SU-DHL-6 (cell line): ENCODE measurements at regions not wholly inside any gene's neighbourhood (a gene's known extent, or its start where the extent isn't known, plus 50 kb on each side); places are given as distances from the start of the nearest gene placed in this dataset.

Experiments
- H2AFZ ChIP-seq: fragments of 200-600 bp; sonication (generic); 2 replicates; pipeline ENCODE4 v1.6.1; 2014; ENCODE audit warnings: low read depth, mild to moderate bottlenecking, moderate library complexity, mixed read lengths, antibody characterized with exemption, low read length; ENCODE audit not compliant: severe bottlenecking
- H3F3A ChIP-seq: fragments of 200-600 bp; shearing (Covaris generic); 2 replicates; pipeline ENCODE4 v1.6.0; 2016; ENCODE audit warnings: antibody characterized with exemption, mild to moderate bottlenecking; ENCODE audit not compliant: insufficient read depth
- H3K27ac ChIP-seq: fragments of 200-600 bp; sonication (generic); 2 replicates; pipeline ENCODE4 v1.5.1; 2016; ENCODE audit warnings: low read depth, mild to moderate bottlenecking, low read length, moderate library complexity, mixed read lengths
- H3K27me3 ChIP-seq: fragments of 200-600 bp; sonication (generic), shearing (Covaris generic); 2 replicates; pipeline ENCODE4 v1.6.0; 2014; ENCODE audit warnings: mild to moderate bottlenecking, low read length
- H3K36me3 ChIP-seq: fragments of 200-600 bp; sonication (generic); 2 replicates; pipeline ENCODE4 v1.6.1; 2014; ENCODE audit warnings: mild to moderate bottlenecking, low read length, mixed read lengths
- H3K4me2 ChIP-seq: fragments of 300-600, 200-600 bp; shearing (Covaris generic), sonication (generic); 2 replicates; pipeline ENCODE4 v1.6.0; 2014; ENCODE audit warnings: low read length, low read depth, mild to moderate bottlenecking; ENCODE audit not compliant: poor library complexity, severe bottlenecking
- H3K4me3 ChIP-seq: fragments of 200-600 bp; sonication (generic); 2 replicates; pipeline ENCODE4 v1.5.1; 2014; ENCODE audit warnings: antibody characterized with exemption, low read length, mild to moderate bottlenecking, mixed read lengths; ENCODE audit not compliant: insufficient read depth, poor library complexity, severe bottlenecking
- H3K79me2 ChIP-seq: fragments of 200-600 bp; sonication (generic); 2 replicates; pipeline ENCODE4 v1.6.1; 2014; ENCODE audit warnings: mild to moderate bottlenecking, low read length, moderate library complexity; ENCODE audit not compliant: insufficient read depth
- H3K9ac ChIP-seq: fragments of 200-600 bp; sonication (generic); 2 replicates; pipeline ENCODE4 v1.7.0; 2014; ENCODE audit warnings: mild to moderate bottlenecking, low read length
- H3K9me2 ChIP-seq: fragments of 200-600 bp; sonication (generic); replicated peaks from 2 replicates; pipeline ENCODE4 v1.6.1; 2014; ENCODE audit warnings: low read length; ENCODE audit not compliant: insufficient read depth
- H3K9me3 ChIP-seq: fragments of 200-600 bp; sonication (generic); 2 replicates; pipeline ENCODE4 v1.6.1; 2014; ENCODE audit warnings: low read length, mixed read lengths; ENCODE audit not compliant: insufficient read depth
- H4K20me1 ChIP-seq: fragments of 200-600 bp; sonication (generic); 2 replicates; pipeline ENCODE4 v1.6.1; 2014; ENCODE audit warnings: low read depth, mild to moderate bottlenecking, antibody characterized with exemption, low read length, moderate library complexity, mixed read lengths
- EZH2phosphoT487 ChIP-seq: fragments of 200-600 bp; sonication (generic), shearing (Covaris generic); conservative IDR thresholded peaks from 2 replicates; pipeline ENCODE4 v1.6.1; 2018; ENCODE audit warnings: mild to moderate bottlenecking, antibody characterized with exemption, low read length, moderate library complexity, mixed read lengths
- TF ChIP-seq, protein P1 (sequence below): fragments of 200-600 bp; sonication (generic); IDR thresholded peaks from one replicate; pipeline ENCODE4 v1.5.1; 2017; ENCODE audit warnings: antibody characterized with exemption, mild to moderate bottlenecking, low read length, moderate library complexity; ENCODE audit not compliant: insufficient read depth, poor library complexity, severe bottlenecking

DNA sequence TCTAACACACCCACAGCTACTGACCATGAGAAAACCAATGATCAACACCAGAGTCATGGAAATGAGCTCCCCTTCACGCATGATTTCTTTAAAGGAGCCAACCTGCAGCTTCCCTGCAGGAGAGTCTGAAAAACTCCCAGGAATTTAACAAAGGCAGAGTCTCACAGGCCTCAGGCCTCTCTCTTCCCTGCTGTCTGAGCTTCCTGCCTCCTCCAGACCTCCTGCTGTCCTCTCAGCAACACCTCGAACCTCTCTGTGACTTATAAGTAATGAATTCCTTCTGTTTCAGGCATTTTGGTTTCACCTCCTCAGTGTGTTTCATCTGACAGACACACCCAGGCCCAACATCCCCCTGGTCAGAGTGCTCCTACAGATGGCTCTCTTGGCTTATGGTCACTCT lies 1044.4 kb downstream of the UQCRFS1 start:
- H3K4me2 ChIP-seq: no peak overlapping the region
- TF ChIP-seq EZH2phosphoT487: no peak
- TF ChIP-seq, protein P1, sequence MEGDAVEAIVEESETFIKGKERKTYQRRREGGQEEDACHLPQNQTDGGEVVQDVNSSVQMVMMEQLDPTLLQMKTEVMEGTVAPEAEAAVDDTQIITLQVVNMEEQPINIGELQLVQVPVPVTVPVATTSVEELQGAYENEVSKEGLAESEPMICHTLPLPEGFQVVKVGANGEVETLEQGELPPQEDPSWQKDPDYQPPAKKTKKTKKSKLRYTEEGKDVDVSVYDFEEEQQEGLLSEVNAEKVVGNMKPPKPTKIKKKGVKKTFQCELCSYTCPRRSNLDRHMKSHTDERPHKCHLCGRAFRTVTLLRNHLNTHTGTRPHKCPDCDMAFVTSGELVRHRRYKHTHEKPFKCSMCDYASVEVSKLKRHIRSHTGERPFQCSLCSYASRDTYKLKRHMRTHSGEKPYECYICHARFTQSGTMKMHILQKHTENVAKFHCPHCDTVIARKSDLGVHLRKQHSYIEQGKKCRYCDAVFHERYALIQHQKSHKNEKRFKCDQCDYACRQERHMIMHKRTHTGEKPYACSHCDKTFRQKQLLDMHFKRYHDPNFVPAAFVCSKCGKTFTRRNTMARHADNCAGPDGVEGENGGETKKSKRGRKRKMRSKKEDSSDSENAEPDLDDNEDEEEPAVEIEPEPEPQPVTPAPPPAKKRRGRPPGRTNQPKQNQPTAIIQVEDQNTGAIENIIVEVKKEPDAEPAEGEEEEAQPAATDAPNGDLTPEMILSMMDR: no peak
- no peak overlapping the region for H3K27ac ChIP-seq

DNA sequence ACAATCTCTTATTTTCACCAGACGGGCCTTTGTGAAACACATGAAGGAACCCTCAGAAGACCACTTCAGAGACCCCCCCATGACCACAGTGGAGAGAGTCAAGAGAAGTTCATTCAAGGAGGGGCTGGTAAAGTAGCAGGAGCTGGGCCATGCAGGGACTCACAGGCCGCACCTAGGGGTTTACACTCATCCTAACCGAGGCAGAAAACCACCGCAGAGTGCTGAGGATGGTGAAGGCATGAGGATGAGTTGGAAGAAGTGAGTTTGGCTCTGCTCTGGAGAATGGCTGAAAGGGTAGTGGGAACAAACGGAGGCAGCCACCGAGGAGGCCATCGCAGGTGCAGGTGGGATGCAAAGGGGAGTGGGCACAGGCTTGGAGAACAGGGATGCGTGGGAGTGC lies 1046.9 kb downstream of the UQCRFS1 start:
- no peak overlapping the region for H3K27ac ChIP-seq
- TF ChIP-seq, protein P1: no peak
- no peaks in the 10 kb centered on the region for H4K20me1 ChIP-seq
- no peaks in the 10 kb centered on the region for H3K79me2 ChIP-seq
- no peaks in the 10 kb centered on the region for H3K9me2 ChIP-seq
- H3K9ac ChIP-seq: no peak overlapping the region
- H3K9me3 ChIP-seq: no peaks in the 10 kb centered on the region
- no peaks in the 10 kb centered on the region for H3F3A ChIP-seq
- no peak overlapping the region for H3K4me2 ChIP-seq
- no peaks in the 10 kb centered on the region for H3K27me3 ChIP-seq
- no peak overlapping the region for H2AFZ ChIP-seq
- H3K4me3 ChIP-seq: no peak overlapping the region
- no peaks in the 10 kb centered on the region for H3K36me3 ChIP-seq

More for the DNA sequence above, 1044.4 kb downstream of the UQCRFS1 start:
- H2AFZ ChIP-seq: no peak overlapping the region
- no peaks in the 10 kb centered on the region for H3K9me3 ChIP-seq
- H3K36me3 ChIP-seq: no peaks in the 10 kb centered on the region
- H3K4me3 ChIP-seq: no peak overlapping the region
- H3K27me3 ChIP-seq: no peaks in the 10 kb centered on the region
- no peaks in the 10 kb centered on the region for H3K79me2 ChIP-seq
- H3F3A ChIP-seq: no peaks in the 10 kb centered on the region
- H3K9ac ChIP-seq: no peak overlapping the region
- no peaks in the 10 kb centered on the region for H3K9me2 ChIP-seq
- H4K20me1 ChIP-seq: no peaks in the 10 kb centered on the region

DNA sequence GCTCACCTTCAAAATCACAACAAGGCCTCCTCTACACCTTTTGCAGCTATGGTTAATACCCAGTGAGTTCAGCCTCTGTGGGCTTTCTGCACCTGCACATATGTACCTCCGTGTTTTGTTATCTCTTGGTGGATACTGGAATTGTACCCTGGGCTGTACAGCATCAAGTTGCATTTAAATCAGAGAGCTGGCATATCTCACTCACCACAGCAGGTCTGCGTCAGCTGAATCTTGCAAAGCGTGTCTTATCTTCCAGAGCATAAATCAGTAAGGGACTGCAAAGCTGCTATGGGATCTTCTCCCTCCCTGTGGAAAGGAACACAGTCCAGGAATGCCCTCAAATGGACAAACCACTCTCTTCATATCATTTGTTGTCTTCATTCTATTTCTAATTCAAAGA lies 1048.7 kb downstream of the UQCRFS1 start:
- H3K9ac ChIP-seq: no peak overlapping the region
- H3F3A ChIP-seq: no peaks in the 10 kb centered on the region
- TF ChIP-seq, protein P1: no peak
- no peak for TF ChIP-seq EZH2phosphoT487
- H3K9me2 ChIP-seq: no peaks in the 10 kb centered on the region
- H3K36me3 ChIP-seq: no peaks in the 10 kb centered on the region
- no peak overlapping the region for H2AFZ ChIP-seq
- no peaks in the 10 kb centered on the region for H4K20me1 ChIP-seq
- no peak overlapping the region for H3K27ac ChIP-seq
- no peak overlapping the region for H3K4me3 ChIP-seq
- H3K27me3 ChIP-seq: no peaks in the 10 kb centered on the region
- no peak overlapping the region for H3K4me2 ChIP-seq
- no peaks in the 10 kb centered on the region for H3K79me2 ChIP-seq
- no peaks in the 10 kb centered on the region for H3K9me3 ChIP-seq

DNA sequence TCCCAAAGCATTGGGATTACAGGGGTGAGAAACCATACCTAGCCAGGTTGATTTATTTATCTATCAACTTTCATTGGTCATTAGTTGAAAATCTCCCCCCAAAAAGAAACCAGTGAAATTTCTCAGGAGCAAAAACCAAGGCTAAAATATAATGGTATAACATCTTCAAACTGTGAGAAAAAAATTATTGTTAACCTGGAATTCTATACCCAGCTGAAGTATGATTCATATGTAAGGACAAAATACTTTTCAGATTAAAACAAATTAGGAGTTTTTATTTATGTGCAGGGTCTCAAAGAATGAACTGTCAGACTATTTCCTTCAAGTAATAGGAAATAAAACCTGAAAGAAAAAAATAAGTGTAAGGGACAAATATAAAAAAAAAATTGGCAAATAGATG lies 1053.9 kb downstream of the UQCRFS1 start:
- Histone ChIP-seq H3K27me3 (no peaks in the 10 kb centered on the region), H3F3A (no peaks in the 10 kb centered on the region), H3K9me2 (no peaks in the 10 kb centered on the region), H3K4me3 (no peak overlapping the region), H3K79me2 (no peaks in the 10 kb centered on the region), H4K20me1 (no peaks in the 10 kb centered on the region), H3K27ac (no peak overlapping the region), H3K9ac (no peak overlapping the region), H2AFZ (no peak overlapping the region), H3K4me2 (no peak overlapping the region), H3K36me3 (no peaks in the 10 kb centered on the region), H3K9me3 (peaks cover 3% of the 10 kb centered on the region; the same call in 1 of the 2 replicates)
- TF ChIP-seq EZH2phosphoT487: no peak
- TF ChIP-seq, protein P1: no peak
